Neuronal stem cell (in vitro differentiated cells): ENCODE measurements at regions not wholly inside any gene's neighbourhood (a gene's known extent, or its start where the extent isn't known, plus 50 kb on each side); places are given as distances from the start of the nearest gene placed in this dataset.

Experiments used
- DNase-seq: peaks from one replicate; pipeline ENCODE4 v3.0.0-alpha.2; 2013; ENCODE audit warnings: low spot score
- H2AFZ ChIP-seq: one replicate; pipeline ENCODE4 v1.6.1; 2013; ENCODE audit warnings: mild to moderate bottlenecking, low read length, inconsistent platforms
- H2AK5ac ChIP-seq: 2 replicates; pipeline ENCODE4 v1.6.1; 2013; ENCODE audit warnings: low read depth, mild to moderate bottlenecking, inconsistent platforms, low read length, moderate library complexity, mixed read lengths
- H2BK120ac ChIP-seq: 2 replicates; pipeline ENCODE4 v1.6.1; 2013; ENCODE audit warnings: low read depth, mild to moderate bottlenecking, inconsistent platforms, low read length, moderate library complexity, mixed read lengths
- H2BK12ac ChIP-seq: one replicate; pipeline ENCODE4 v1.6.1; 2013; ENCODE audit warnings: low read length, inconsistent platforms
- H2BK15ac ChIP-seq: 2 replicates; pipeline ENCODE4 v1.6.1; 2013; ENCODE audit warnings: mild to moderate bottlenecking, low read length, inconsistent platforms, mixed read lengths
- H2BK5ac ChIP-seq: one replicate; pipeline ENCODE4 v1.6.1; 2013; ENCODE audit warnings: inconsistent platforms, mild to moderate bottlenecking, low read length, moderate library complexity
- H3K14ac ChIP-seq: one replicate; pipeline ENCODE4 v1.6.1; 2013; ENCODE audit warnings: low read length, inconsistent platforms
- H3K18ac ChIP-seq: 2 replicates; pipeline ENCODE4 v1.6.1; 2013; ENCODE audit warnings: low read length, inconsistent platforms
- H3K23ac ChIP-seq: 2 replicates; pipeline ENCODE4 v1.6.1; 2013; ENCODE audit warnings: low read depth, mild to moderate bottlenecking, mixed read lengths, low read length, inconsistent platforms; ENCODE audit not compliant: poor library complexity
- H3K27ac ChIP-seq: replicated peaks from 3 replicates; pipeline ENCODE4 v1.5.1; 2013; ENCODE audit warnings: low read length, inconsistent platforms
- H3K27me3 ChIP-seq, 3 experiments: 2 replicates each; pipeline ENCODE4 v1.6.1; 2013; ENCODE audit warnings: low read length in 3 of 3, mild to moderate bottlenecking in 2 of 3, inconsistent platforms in 1 of 3, low read depth in 1 of 3, mixed read lengths in 1 of 3, moderate library complexity in 1 of 3; ENCODE audit not compliant: control insufficient read depth in 3 of 3, insufficient read depth in 3 of 3
- H3K36me3 ChIP-seq, 2 donors: replicated peaks in 1 of 2; 2 replicates each; pipeline ENCODE4 v1.6.1; 2013; ENCODE audit warnings: low read length in 2 of 2; ENCODE audit not compliant: control insufficient read depth in 2 of 2, insufficient read depth in 2 of 2
- H3K4ac ChIP-seq: 2 replicates; pipeline ENCODE4 v1.6.1; 2013; ENCODE audit warnings: inconsistent platforms, mild to moderate bottlenecking, low read length, moderate library complexity
- H3K4me1 ChIP-seq, 2 donors: 1 replicate in 1 of 2; 2 replicates in 1 of 2; pipeline ENCODE4 v1.6.1; 2013; ENCODE audit warnings: low read length in 2 of 2, low read depth in 1 of 2; ENCODE audit not compliant: control insufficient read depth in 2 of 2, insufficient read depth in 1 of 2
- H3K4me2 ChIP-seq: one replicate; pipeline ENCODE4 v1.6.1; 2013; ENCODE audit warnings: mild to moderate bottlenecking, low read length, inconsistent platforms; ENCODE audit not compliant: insufficient read depth, poor library complexity, severe bottlenecking
- H3K4me3 ChIP-seq, 2 donors: 2 replicates each; pipeline ENCODE4 v1.5.1; 2013; ENCODE audit warnings: low read length in 2 of 2, mild to moderate bottlenecking in 2 of 2, inconsistent platforms in 1 of 2, moderate library complexity in 1 of 2
- H3K79me1 ChIP-seq: one replicate; pipeline ENCODE4 v1.6.1; 2013; ENCODE audit warnings: low read depth, mild to moderate bottlenecking, inconsistent platforms, low read length, moderate library complexity
- H3K9ac ChIP-seq: one replicate; pipeline ENCODE4 v1.6.1; 2013; ENCODE audit warnings: mild to moderate bottlenecking, low read depth, low read length, inconsistent platforms; ENCODE audit not compliant: poor library complexity
- H3K9me3 ChIP-seq, 2 donors: replicated peaks in 1 of 2; 2 replicates each; pipeline versions ENCODE3 to v1.6.1; 2013; ENCODE audit warnings: low read length in 2 of 2, mild to moderate bottlenecking in 2 of 2, inconsistent platforms in 1 of 2, low read depth in 1 of 2, mixed read lengths in 1 of 2, moderate library complexity in 1 of 2; ENCODE audit not compliant: control insufficient read depth in 2 of 2, insufficient read depth in 1 of 2
- H4K8ac ChIP-seq: one replicate; pipeline ENCODE4 v1.6.1; 2013; ENCODE audit warnings: low read depth, mild to moderate bottlenecking, inconsistent platforms, low read length, moderate library complexity
- H4K91ac ChIP-seq: one replicate; pipeline ENCODE4 v1.6.1; 2013; ENCODE audit warnings: low read length, low read depth, mild to moderate bottlenecking, inconsistent platforms; ENCODE audit not compliant: poor library complexity
- WGBS, 2 donors: extraction: QIAGEN DNeasy Blood & Tissue Kit; methylation state at CpG; one replicate each; pipeline ENCODE4 v1.1.7; 2013; ENCODE audit warnings: missing lambda C conversion rate in 2 of 2, mixed read lengths in 1 of 2; ENCODE audit not compliant: insufficient read length in 2 of 2, insufficient replicate concordance in 1 of 2; ENCODE audit errors: extremely low coverage in 2 of 2; 5-methylcytosine and 5-hydroxymethylcytosine counted together

GRCh38 chr19:31099515-31100205 is 249.6 kb downstream of the TSHZ3 start:
- no peak overlapping the region for H3K4me3 ChIP-seq
- no peaks in the 10 kb centered on the region for H3K9me3 ChIP-seq
- no peak overlapping the region for H4K91ac ChIP-seq
- H3K36me3 ChIP-seq = no peaks in the 10 kb centered on the region
- H2BK120ac ChIP-seq = no peak overlapping the region
- H3K23ac ChIP-seq = no peak overlapping the region
- H3K4me1 ChIP-seq = peaks cover 0 to 13% of the 10 kb centered on the region in 2 donors
- no peak overlapping the region for H3K14ac ChIP-seq
- no peak overlapping the region for H2BK5ac ChIP-seq
- no peak overlapping the region for H2AK5ac ChIP-seq
- H2BK15ac ChIP-seq = no peak overlapping the region
- H3K4ac ChIP-seq = no peak overlapping the region
- WGBS, 2 donors = no CpG with 5 or more reads among the region's 4 CpGs
- H3K27ac ChIP-seq = no peak overlapping the region
- no peaks in the 10 kb centered on the region for H3K79me1 ChIP-seq
- no peak overlapping the region for H2AFZ ChIP-seq
- H2BK12ac ChIP-seq = no peak overlapping the region
- no peak overlapping the region for H3K18ac ChIP-seq
- H3K4me2 ChIP-seq = no peak overlapping the region
- H4K8ac ChIP-seq = no peak overlapping the region
- H3K27me3 ChIP-seq = no peaks in the 10 kb centered on the region
- no peak for DNase-seq
- H3K9ac ChIP-seq = no peak overlapping the region

GRCh38 chr19:31098836-31099235 is 250.4 kb downstream of the TSHZ3 start:
- Histone ChIP-seq H3K4ac (no peak overlapping the region), H2BK5ac (no peak overlapping the region), H2BK15ac (no peak overlapping the region), H3K4me3 (no peak overlapping the region), H3K9ac (no peak overlapping the region), H3K4me2 (no peak overlapping the region), H3K79me1 (no peaks in the 10 kb centered on the region), H3K9me3 (no peaks in the 10 kb centered on the region), H2BK12ac (no peak overlapping the region), H2BK120ac (no peak overlapping the region), H3K27me3 (no peaks in the 10 kb centered on the region), H3K14ac (no peak overlapping the region), H3K27ac (no peak overlapping the region), H3K36me3 (no peaks in the 10 kb centered on the region), H2AK5ac (no peak overlapping the region), H3K18ac (no peak overlapping the region), H2AFZ (no peak overlapping the region), H3K23ac (no peak overlapping the region), H3K4me1 (peaks cover 0 to 13% of the 10 kb centered on the region in 2 donors), H4K91ac (no peak overlapping the region), H4K8ac (no peak overlapping the region)
- no peak for DNase-seq
- WGBS, 2 donors = no CpG with 5 or more reads among the region's 2 CpGs

GRCh38 chr19:31096935-31097545 is 252.2 kb downstream of the TSHZ3 start:
- no peak for DNase-seq
- Histone ChIP-seq H3K4ac (no peak overlapping the region), H3K79me1 (no peaks in the 10 kb centered on the region), H3K14ac (no peak overlapping the region), H2AFZ (no peak overlapping the region), H4K8ac (no peak overlapping the region), H2BK15ac (no peak overlapping the region), H2BK12ac (no peak overlapping the region), H3K4me2 (no peak overlapping the region), H3K9me3 (no peaks in the 10 kb centered on the region), H3K36me3 (no peaks in the 10 kb centered on the region), H2BK120ac (no peak overlapping the region), H4K91ac (no peak overlapping the region), H3K27me3 (no peaks in the 10 kb centered on the region), H3K23ac (no peak overlapping the region), H3K4me1 (peaks cover 0 to 10% of the 10 kb centered on the region in 2 donors), H3K27ac (no peak overlapping the region), H3K9ac (no peak overlapping the region), H2BK5ac (no peak overlapping the region), H3K18ac (no peak overlapping the region), H3K4me3 (no peak overlapping the region), H2AK5ac (no peak overlapping the region)
- no CpG with 5 or more reads among the region's 11 CpGs for WGBS, 2 donors

- H3K14ac ChIP-seq = peak overlapping the region; percentile 48
- no peak overlapping the region for H3K4me2 ChIP-seq
- peak overlapping the region; percentile 41 for H2AFZ ChIP-seq
- H2AK5ac ChIP-seq = no peak overlapping the region
- no peak overlapping the region for H2BK120ac ChIP-seq
- no peak overlapping the region for H3K23ac ChIP-seq
- no CpG with 5 or more reads among the region's 22 CpGs for WGBS, 2 donors
- H3K4me3 ChIP-seq = no peak overlapping the region
- no peaks in the 10 kb centered on the region for H3K27me3 ChIP-seq
- H3K36me3 ChIP-seq = no peaks in the 10 kb centered on the region
- H3K79me1 ChIP-seq = no peaks in the 10 kb centered on the region
- no peak overlapping the region for H4K91ac ChIP-seq
- H2BK12ac ChIP-seq = no peak overlapping the region
- no peak overlapping the region for H2BK15ac ChIP-seq
- no peak overlapping the region for H3K9ac ChIP-seq
- no peak for DNase-seq
- H3K4me1 ChIP-seq = peaks cover 0 to 8% of the 10 kb centered on the region in 2 donors
- H3K27ac ChIP-seq = no peak overlapping the region
- H3K9me3 ChIP-seq = no peaks in the 10 kb centered on the region
- H3K4ac ChIP-seq = no peak overlapping the region
- no peak overlapping the region for H4K8ac ChIP-seq
- H2BK5ac ChIP-seq = peak overlapping the region; percentile 67
- H3K18ac ChIP-seq = peak overlapping the region; percentile 50
These were observed 253.0 kb downstream of the TSHZ3 start for GRCh38 chr19:31096062-31096830.
